Panc1 (cell line): ENCODE measurements at regions not wholly inside any gene's neighbourhood (a gene's known extent, or its start where the extent isn't known, plus 50 kb on each side); places are given as distances from the start of the nearest gene placed in this dataset.

Experiments used
- ATAC-seq: fragments of 200-7000 bp; cut with Tn5 transposase; 2 replicates; pipeline ENCODE4 v1.9.1; 2020; ENCODE audit warnings: mild to moderate bottlenecking, moderate library complexity
- BruUV-seq: library from RNA; stranded (reverse); fragments of 400-500 nt; replicated peaks from 2 replicates; lab custom pipeline; 2021; lab: Mats Ljungman, UMichigan
- CTCF ChIA-PET: fragments of 300-600 bp; sonication (Branson Sonifier 250); formaldehyde crosslinking; loops from one replicate; lab custom pipeline; 2022; ENCODE audit warnings: antibody characterized with exemption; lab: Charles Lee
- POLR2A ChIA-PET: fragments of 300-600 bp; sonication (Branson Sonifier 250); formaldehyde crosslinking; loops from one replicate; lab custom pipeline; 2022; ENCODE audit warnings: antibody characterized with exemption; lab: Charles Lee
- DNase-seq: peaks from one replicate; pipeline ENCODE4 v3.0.0-alpha.2; 2010; ENCODE audit warnings: low read depth, low spot score
- H3K27ac ChIP-seq: 2 replicates; pipeline ENCODE4 v1.5.1; 2011; ENCODE audit warnings: mild to moderate bottlenecking, low read length, inconsistent platforms
- H3K27me3 ChIP-seq: fragments of 200-500 bp; sonication (Bioruptor generic); 2 replicates; pipeline ENCODE4 v1.6.0; 2014; ENCODE audit warnings: low read length, inconsistent platforms; ENCODE audit not compliant: control insufficient read depth, insufficient read depth
- H3K36me3 ChIP-seq: fragments of 200-500 bp; sonication (Bioruptor generic); 2 replicates; pipeline ENCODE4 v1.5.1; 2014; ENCODE audit warnings: inconsistent platforms, mild to moderate bottlenecking, low read length, moderate library complexity; ENCODE audit not compliant: control insufficient read depth, insufficient read depth
- H3K4me1 ChIP-seq: 2 replicates; pipeline ENCODE4 v1.5.1; 2011; ENCODE audit warnings: inconsistent platforms, mild to moderate bottlenecking, low read length, moderate library complexity; ENCODE audit not compliant: control insufficient read depth, insufficient read depth
- H3K4me3 ChIP-seq, 2 experiments: 2 replicates each; pipeline ENCODE4 v1.5.1; 2011 to 2012; ENCODE audit warnings: low read depth in 2 of 2, low read length in 2 of 2, mild to moderate bottlenecking in 2 of 2, inconsistent platforms in 1 of 2, moderate library complexity in 1 of 2
- H3K9me3 ChIP-seq: fragments of 200-500 bp; sonication (Bioruptor generic); 2 replicates; pipeline ENCODE4 v1.5.1; 2014; ENCODE audit warnings: low read depth, mild to moderate bottlenecking, inconsistent platforms, low read length, moderate library complexity; ENCODE audit not compliant: control insufficient read depth, insufficient read depth
- CTCF ChIP-seq: fragments of 450-650 bp; IDR thresholded peaks from 2 replicates; pipeline ENCODE4 v1.5.1; 2017; ENCODE audit warnings: mild to moderate bottlenecking
- POLR2AphosphoS5 ChIP-seq: IDR thresholded peaks from 2 replicates; pipeline ENCODE4 v1.6.1; 2012; ENCODE audit warnings: mild to moderate bottlenecking, low read depth, low read length, moderate library complexity
- REST ChIP-seq, 2 experiments: IDR thresholded peaks; 2 replicates each; pipeline ENCODE4 v1.6.1; 2011 to 2012; ENCODE audit warnings: low read depth in 2 of 2, control low read depth in 1 of 2, low read length in 1 of 2, mild to moderate bottlenecking in 1 of 2, moderate library complexity in 1 of 2; ENCODE audit not compliant: insufficient read depth in 1 of 2
- SIN3A ChIP-seq: IDR thresholded peaks from 2 replicates; pipeline ENCODE4 v1.6.1; 2012; ENCODE audit warnings: low read depth, mild to moderate bottlenecking, low read length, moderate library complexity, borderline replicate concordance; ENCODE audit not compliant: insufficient read depth
- TCF7L2 ChIP-seq: IDR thresholded peaks from 2 replicates; pipeline ENCODE4 v1.6.1; 2011; ENCODE audit warnings: mild to moderate bottlenecking, low read depth, low read length, inconsistent platforms
- in situ Hi-C: cut with HindIII; loops from 2 replicates; pipeline ENCODE4 v1.10.0; 2016; ENCODE audit warnings: low sequenced_read_pairs, low pct_unique_long_range_greater_than_20kb
- intact Hi-C: fragments of 100-400 bp; cut with micrococcal nuclease; formaldehyde crosslinking; loops from one replicate; pipeline ENCODE4 v1.10.0; 2022; ENCODE audit not compliant: unreplicated experiment

GRCh38 chr6:18976091-18976490 lies 588.9 kb downstream of the RNF144B start:
- Histone ChIP-seq H3K27me3 (peaks cover 3% of the 10 kb centered on the region), H3K4me1 (no peaks in the 10 kb centered on the region), H3K36me3 (no peaks in the 10 kb centered on the region), H3K9me3 (no peaks in the 10 kb centered on the region), H3K27ac (no peak overlapping the region), H3K4me3 (no peak overlapping the region)
- in situ Hi-C loops: no loop called here
- CTCF ChIA-PET: no interaction called here
- no peak for TF ChIP-seq POLR2AphosphoS5
- no peak for TF ChIP-seq SIN3A
- TF ChIP-seq CTCF: no peak
- TF ChIP-seq TCF7L2: no peak
- TF ChIP-seq REST (IDR thresholded peaks at IDR 0.05; ENCODE audit: insufficient read depth in 1 of 2, low read depth in 2 of 2, low read length in 1 of 2): no peak
- DNase-seq (no peak), ATAC-seq (no peak)
- intact Hi-C loops: no loop called here
- POLR2A ChIA-PET: no interaction called here
- BruUV-seq: no TSS peak

- CTCF ChIA-PET: no interaction called here
- POLR2A ChIA-PET: interaction anchor here (0.6 kb wide), 1 partner anchor 195 kb away, joined by 4 read pairs; no protein-coding TSS in a partner anchor
- ATAC-seq (no peak), DNase-seq (no peak)
- in situ Hi-C loops: no loop called here
- H3K4me1 ChIP-seq: no peaks in the 10 kb centered on the region
- no peak for TF ChIP-seq CTCF
- no peak for TF ChIP-seq REST (IDR thresholded peaks at IDR 0.05; ENCODE audit: insufficient read depth in 1 of 2, low read depth in 2 of 2, low read length in 1 of 2)
- TF ChIP-seq POLR2AphosphoS5: no peak
- no peak for TF ChIP-seq SIN3A
- no peak for TF ChIP-seq TCF7L2
- H3K9me3 ChIP-seq: no peaks in the 10 kb centered on the region
- H3K36me3 ChIP-seq: no peaks in the 10 kb centered on the region
- no peak overlapping the region for H3K4me3 ChIP-seq
- intact Hi-C loops: no loop called here
- no TSS peak for BruUV-seq
- peaks cover 3% of the 10 kb centered on the region for H3K27me3 ChIP-seq
- no peak overlapping the region for H3K27ac ChIP-seq
Observed at GRCh38 chr6:18976966-18977365, 589.8 kb downstream of the RNF144B start.
